ENCODE measurements at regions not wholly inside any gene's neighbourhood (a gene's known extent, or its start where the extent isn't known, plus 50 kb on each side); places are given as distances from the start of the nearest gene placed in this dataset.

GRCh38 chr15:98330692-98331435 is 317.5 kb upstream of the IGF1R start:
- TF ChIP-seq, protein P1, sequence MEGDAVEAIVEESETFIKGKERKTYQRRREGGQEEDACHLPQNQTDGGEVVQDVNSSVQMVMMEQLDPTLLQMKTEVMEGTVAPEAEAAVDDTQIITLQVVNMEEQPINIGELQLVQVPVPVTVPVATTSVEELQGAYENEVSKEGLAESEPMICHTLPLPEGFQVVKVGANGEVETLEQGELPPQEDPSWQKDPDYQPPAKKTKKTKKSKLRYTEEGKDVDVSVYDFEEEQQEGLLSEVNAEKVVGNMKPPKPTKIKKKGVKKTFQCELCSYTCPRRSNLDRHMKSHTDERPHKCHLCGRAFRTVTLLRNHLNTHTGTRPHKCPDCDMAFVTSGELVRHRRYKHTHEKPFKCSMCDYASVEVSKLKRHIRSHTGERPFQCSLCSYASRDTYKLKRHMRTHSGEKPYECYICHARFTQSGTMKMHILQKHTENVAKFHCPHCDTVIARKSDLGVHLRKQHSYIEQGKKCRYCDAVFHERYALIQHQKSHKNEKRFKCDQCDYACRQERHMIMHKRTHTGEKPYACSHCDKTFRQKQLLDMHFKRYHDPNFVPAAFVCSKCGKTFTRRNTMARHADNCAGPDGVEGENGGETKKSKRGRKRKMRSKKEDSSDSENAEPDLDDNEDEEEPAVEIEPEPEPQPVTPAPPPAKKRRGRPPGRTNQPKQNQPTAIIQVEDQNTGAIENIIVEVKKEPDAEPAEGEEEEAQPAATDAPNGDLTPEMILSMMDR (IDR thresholded peaks at IDR 0.05; ENCODE audit: low read depth, low read length): no peak
- no peak for TF ChIP-seq EZH2phosphoT487 (IDR thresholded peaks at IDR 0.05; ENCODE audit: low read depth)

All from OCI-LY3 (cell line).